Mammary epithelial cell (primary cell): ENCODE measurements at regions not wholly inside any gene's neighbourhood (a gene's known extent, or its start where the extent isn't known, plus 50 kb on each side); places are given as distances from the start of the nearest gene placed in this dataset.

Experiments
- EZH2 ChIP-seq: IDR thresholded peaks from 2 replicates; pipeline ENCODE4 v1.6.1; 2012; ENCODE audit warnings: low read length, inconsistent platforms, borderline replicate concordance
- TF ChIP-seq, protein P1 (sequence below), 2 donors: IDR thresholded peaks in 1 of 2; conservative IDR thresholded peaks in 1 of 2; 2 replicates each; pipeline ENCODE4 v1.5.1; 2011 to 2012; ENCODE audit warnings: inconsistent platforms in 2 of 2, low read length in 2 of 2, mild to moderate bottlenecking in 2 of 2, control low read depth in 1 of 2, low read depth in 1 of 2; ENCODE audit not compliant: insufficient read depth in 1 of 2; ENCODE audit errors: extremely low read depth in 1 of 2

DNA sequence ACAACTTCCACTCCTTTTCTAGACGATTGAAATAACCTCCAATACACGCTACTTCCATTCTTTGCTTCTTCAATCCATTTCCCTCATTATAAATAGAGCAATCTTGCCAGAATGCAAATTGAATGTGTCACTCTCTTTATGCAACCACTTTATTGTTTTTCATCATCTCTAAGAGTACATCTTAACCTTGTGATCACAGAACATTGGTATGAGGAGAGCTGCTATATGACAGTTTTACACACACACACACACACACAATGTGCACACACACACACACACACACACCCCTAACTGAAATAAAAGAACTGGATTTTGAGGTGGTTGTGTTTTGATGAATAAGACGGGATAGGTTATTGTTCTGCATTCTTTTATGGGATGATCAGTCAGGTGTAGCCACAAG, 187.0 kb downstream of the HDGFL1 start:
- TF ChIP-seq, protein P1, sequence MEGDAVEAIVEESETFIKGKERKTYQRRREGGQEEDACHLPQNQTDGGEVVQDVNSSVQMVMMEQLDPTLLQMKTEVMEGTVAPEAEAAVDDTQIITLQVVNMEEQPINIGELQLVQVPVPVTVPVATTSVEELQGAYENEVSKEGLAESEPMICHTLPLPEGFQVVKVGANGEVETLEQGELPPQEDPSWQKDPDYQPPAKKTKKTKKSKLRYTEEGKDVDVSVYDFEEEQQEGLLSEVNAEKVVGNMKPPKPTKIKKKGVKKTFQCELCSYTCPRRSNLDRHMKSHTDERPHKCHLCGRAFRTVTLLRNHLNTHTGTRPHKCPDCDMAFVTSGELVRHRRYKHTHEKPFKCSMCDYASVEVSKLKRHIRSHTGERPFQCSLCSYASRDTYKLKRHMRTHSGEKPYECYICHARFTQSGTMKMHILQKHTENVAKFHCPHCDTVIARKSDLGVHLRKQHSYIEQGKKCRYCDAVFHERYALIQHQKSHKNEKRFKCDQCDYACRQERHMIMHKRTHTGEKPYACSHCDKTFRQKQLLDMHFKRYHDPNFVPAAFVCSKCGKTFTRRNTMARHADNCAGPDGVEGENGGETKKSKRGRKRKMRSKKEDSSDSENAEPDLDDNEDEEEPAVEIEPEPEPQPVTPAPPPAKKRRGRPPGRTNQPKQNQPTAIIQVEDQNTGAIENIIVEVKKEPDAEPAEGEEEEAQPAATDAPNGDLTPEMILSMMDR (conservative IDR thresholded peaks at IDR 0.05 in 1 of 2, IDR thresholded peaks at IDR 0.05 in 1 of 2; ENCODE audit: extremely low read depth in 1 of 2, insufficient read depth in 1 of 2, low read depth in 1 of 2, low read length in 2 of 2) = no peak
- TF ChIP-seq EZH2 = no peak
